NCI-H1417 (cell line): ENCODE measurements at regions not wholly inside any gene's neighbourhood (a gene's known extent, or its start where the extent isn't known, plus 50 kb on each side); places are given as distances from the start of the nearest gene placed in this dataset.
A peak's percentile ranks its signal among the peaks of the same experiment; 100 is the strongest.

Experiments used
- DNase-seq, 3 experiments: peaks; one replicate each; lab custom pipeline; 2025; lab: John Stamatoyannopoulos, UW

DNA sequence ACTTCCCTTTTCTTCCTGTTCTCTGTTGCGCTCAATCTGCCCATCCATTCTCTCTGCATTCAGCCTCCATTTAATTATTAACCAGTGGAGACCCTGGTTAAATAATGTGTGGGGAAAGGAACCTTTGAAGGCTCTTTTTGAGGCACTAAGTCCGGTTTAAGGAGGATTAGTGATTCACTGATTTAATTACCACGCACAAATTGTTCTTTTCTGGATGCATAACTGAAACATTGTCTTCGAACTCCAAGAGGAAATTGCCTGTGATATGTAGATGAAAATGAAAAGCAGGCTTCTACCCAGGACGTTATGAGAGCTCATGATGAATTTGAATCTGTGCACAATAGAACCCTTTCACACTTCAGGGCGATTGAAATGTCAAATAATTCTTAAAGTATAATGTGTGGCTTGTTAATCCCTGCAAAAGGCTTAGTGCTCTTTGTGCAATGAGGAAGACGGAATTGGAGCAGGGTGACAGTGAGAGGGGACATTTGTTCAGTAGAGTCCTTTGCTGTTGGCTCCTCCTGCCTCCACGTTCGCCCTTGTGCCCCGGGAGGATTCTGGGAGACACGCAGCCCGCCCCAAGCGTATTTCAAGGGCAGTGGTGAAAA, 51.1 kb upstream of the ZNF236 start:
- DNase-seq = no peak

DNA sequence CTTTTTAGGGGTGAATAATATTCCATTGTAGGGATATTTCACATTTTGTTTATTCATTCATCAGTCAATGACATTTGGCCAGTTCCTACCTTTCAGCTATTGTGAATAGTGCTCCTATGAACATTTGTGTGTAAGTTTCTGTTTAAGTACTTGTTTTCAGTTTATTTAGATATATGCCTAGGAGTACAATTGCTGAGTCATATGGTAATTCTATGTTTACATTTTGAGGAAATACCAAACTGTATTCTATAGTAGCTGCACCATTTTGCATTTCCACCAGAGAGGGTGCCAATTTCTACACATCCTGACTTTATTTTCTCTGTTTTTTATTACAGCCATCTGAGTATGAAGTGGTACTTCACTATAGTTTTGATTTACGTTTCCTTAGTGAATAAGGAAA, 54.4 kb upstream of the ZNF236 start:
- no peak for DNase-seq

DNA sequence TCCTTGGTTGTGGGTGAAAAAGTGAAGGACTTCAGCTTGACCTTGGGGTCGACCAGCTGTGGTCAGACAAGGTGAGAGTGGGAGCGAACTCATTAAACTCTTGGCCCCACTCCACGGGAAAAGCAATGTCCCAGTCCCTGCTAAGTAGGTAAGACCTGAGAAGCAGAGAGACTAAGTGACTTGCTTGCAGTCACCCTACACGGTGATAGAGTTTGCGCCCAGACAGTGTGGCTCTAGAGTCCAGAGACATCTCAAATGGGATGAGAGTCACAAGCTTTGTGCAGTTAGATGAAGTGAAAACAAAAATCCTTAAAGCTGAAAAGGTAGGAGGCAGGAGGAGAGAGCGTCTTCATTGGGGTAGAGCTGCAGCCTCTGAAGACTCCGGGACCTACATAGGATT, 55.9 kb upstream of the ZNF236 start:
- no peak for DNase-seq

DNA sequence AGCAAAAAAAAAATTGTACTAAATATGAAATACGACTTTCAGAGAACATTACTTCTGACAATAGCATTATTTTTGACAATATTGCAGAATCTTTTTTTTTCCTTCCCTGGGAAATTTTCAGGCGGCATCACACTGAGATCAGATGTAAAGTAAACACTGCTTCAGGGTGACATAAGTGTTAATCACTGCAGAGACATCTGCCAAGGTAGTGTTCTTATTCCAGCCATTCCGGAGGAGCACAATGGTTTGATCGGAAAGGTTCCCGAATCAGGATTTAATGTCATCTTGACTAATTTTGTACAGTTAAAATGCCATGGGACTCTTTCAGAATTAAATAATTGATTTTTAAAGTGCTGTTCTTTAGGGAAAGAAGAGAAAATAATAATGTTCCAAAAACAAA, 56.7 kb upstream of the ZNF236 start:
- DNase-seq = peak in 1 of 3 experiments; percentile 64

DNA sequence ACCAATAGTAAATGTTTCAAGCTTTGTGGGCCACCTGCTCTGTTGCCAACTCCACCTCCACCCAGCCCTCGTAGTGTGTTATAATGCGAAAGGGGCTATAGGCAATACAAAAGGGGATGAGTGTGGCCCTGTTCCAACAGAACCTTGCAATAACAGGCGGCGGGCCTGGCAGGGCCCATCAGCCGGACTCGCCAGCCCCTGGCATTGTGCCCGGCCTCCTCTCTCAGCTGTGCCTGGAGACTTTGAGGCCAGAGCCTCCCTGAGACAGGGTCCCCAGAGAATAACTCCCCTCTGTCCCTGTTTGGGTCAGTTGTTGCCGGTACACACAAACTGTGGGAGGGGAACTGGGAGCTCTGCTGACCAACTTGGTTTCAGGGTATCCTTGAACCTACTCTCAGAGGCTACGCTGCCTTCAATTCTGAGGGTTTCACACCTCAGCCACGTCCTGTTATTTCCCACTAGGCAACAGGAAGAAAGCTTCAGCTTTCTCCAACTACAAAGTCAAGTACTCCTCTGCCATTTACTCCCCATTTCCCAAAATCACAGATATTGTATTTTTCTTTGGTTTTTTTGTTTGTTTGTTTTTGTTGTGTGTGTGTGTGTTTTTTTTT, 58.0 kb upstream of the ZNF236 start:
- DNase-seq = no peak

DNA sequence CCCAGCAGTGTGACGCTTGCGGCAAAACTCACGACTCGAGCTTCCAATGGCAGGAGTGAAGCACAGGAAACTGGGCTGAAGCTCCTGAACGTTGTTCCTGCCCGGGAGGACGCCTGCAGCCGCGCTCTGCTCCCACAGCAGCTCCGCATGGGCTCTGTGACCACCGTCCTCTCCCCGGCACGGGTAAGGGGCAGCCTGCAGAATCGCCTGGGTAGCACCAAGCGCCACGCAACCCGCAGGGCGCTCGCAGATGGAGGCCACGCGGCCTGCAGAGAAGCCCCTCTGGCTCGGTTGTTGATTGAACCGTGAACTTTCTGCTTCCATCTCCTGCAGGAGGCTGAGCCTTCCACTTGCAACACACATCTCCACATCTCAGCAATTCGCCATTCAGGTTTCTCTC, 63.3 kb upstream of the ZNF236 start:
- DNase-seq = no peak

DNA sequence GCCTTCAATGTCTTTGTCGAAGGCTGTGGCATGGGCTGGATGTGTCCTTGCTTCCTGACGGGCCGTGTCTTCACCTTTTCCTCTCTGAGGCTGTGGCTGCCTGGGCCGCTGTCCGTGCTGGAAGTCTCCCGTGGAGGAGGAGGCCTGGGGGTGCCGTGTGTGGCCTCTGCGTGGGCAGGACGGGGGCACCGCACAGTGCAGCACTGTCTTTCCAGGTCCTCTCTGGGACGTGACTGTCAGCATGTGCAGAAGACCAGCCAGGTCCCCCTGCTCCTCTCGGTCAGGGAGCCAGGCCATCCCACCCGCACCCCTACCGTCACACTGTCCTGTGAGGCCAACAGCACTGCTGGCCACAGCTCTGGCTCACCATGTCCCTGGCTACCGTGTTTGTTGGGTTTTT, 64.4 kb upstream of the ZNF236 start:
- DNase-seq = no peak

DNA sequence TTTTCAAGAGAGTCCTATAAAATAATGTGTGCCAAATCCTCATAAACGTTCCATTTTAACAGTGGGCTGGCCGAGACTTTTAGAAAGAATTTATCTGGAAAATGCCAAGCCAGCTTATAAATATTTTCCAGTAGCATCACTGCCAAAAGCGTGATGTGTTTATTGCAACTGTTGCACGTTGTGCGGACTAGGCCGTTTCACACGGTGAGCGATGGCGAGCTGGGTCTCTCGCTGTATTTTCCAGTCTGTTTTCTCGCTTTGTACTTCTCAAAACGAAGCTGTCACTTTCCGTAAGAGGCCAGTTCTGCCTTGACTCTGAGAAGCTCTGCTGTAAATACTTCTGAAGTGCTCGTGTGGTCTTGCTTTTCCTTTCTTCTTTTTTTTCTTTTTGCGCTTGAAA, 65.0 kb upstream of the ZNF236 start:
- DNase-seq = no peak

DNA sequence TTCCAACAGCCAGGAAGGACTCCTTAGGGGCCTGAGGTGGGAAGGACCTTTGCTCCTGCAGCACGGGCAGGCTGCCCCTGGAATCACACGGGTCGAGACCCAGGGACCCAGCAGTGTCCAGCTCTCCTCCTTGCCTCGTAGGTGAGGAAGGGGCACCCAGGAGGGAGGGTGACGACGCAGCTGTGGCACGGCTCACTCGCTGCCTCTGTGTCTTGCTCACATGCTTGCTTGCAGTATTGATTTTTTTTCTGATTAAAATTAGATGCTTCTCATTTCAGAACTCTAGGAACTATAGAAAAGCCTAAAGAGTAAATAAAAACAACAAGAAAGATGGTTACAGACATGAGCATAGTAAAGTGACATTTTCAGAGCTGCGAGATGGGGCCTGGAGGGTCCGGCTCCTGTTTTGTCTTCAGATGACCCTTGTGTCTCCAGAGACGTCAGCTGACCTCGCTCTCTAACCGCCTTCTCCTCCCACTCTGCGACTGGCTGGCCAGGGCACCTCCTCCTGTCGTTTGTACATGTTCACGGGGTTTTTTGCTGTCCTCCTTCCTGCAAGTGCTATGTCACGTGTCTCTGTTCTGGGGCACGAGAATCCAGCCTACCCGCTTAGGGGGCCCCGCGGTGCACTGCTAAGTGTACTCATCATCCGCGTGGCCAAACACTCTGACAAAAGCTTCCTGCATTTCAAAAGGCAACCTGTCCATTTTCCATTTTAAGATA, 65.7 kb upstream of the ZNF236 start:
- DNase-seq = peak in 1 of 3 experiments; percentile 7

DNA sequence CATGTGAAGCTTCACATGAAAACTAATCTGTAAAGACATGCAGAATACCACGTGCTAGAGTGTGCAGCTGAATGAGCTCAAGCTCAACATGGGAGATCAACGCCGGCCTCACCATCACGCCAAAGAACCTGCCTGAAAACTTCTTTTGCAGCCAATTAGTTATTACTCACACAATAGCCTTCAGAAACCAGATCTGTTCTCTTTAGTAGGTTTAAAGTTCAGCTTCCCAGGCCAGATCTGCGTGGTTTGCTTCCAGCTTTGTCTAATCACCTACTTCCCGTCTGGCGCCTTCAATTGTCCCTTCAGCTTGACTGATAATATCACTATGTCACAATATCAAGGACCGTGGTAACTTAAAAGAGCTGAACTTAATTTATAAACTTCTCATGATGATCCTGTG, 68.0 kb upstream of the ZNF236 start:
- DNase-seq = no peak

DNA sequence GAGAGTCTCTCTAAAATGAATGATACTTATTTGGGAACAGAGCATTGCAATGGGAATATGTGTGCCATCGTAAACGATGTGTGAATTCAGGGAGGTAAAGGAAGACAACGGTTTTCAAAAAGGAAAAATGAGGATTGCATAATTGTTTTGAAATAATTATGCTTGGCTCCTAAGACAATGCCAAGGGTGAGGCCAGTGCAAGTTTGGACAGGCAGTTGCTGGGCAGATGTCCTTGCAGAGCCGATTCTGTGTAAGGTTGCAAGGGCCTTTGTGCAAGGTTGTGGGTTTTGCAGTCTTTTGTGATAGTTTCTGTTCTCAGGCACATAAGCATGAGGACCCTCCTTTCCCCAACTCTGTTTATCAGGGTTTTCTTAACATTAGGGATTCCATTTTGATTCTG, 70.0 kb upstream of the ZNF236 start:
- DNase-seq = no peak

DNA sequence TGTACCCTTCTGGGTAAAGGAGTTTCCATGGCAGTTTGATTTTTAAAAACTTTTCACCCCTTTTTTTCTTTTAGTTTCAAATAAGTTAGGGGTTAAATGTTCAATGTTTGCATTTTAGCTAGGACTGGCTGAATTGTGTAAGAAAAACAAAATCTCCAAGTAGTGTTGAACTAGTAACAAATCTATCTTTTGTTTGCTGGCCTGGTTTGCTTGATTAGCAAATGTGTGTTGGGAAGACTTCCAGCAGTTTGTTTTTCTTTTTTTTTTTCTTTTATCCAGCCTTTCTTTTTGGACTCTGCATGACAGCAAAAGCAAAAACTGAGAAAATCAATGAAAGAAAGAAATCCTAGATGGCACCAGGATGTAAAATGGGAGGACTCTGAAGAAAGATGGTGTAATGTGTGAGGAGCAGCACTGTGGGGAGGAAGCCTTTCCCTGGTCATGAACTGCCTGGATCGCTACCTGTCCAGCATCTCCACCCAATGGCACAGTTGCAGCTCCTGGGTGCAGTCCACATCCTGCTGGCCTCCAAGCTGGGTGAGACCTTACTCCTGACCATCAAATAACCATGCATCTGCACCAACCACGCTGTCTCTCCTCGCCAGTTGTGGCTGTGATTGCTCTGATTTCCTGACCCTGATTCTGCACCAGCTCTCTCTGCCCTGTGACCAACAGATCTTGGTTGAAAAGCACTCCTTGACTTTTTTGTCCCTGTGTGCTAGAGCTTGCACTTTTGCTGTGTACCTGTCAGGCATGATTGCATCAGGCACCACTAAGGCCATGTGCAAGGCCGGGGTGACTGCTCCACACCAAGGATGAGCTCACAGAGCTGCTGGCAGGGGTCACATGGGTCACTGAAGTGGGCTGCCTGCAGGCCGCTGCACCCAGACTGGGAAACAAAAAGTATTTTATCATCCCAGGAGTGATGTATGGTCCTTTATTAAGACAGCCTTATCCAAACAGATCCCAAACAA, 71.2 kb upstream of the ZNF236 start:
- no peak for DNase-seq

DNA sequence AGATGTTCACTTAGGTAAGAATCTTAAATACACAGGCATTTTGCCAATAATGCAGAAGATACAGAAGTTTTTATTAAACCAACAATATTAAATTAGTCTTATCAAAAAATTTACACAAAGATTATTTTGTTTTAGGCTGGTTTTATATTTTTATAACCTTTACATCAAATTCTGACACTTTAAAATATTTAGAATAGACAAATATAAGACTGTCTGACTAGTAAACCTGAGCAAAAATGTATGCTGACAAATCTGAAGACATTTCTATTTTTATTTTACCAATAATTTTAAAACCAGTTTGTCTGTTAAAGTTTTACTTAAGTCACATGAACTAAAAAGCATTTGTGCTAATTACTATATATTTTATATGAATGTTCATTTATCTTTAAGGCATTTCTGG, 72.1 kb upstream of the ZNF236 start:
- no peak for DNase-seq

DNA sequence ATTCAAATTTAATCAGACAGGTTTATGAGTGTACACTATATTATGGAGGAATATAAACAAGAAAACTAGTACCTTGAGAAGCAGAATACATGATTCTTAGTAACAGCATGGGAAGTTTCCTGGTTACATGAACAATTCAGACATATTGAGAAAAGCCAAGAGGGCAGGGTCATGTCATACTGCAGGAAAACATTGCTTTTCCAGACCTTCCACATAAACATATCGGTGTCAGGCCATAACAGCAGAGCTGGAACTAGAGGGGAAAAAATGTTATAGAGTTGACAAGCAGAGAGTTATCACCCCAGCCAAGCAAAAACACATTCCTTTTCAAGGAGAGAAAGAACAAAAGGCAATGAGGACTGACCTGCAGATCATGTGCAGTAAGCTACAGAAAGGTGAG, 74.7 kb upstream of the ZNF236 start:
- no peak for DNase-seq

DNA sequence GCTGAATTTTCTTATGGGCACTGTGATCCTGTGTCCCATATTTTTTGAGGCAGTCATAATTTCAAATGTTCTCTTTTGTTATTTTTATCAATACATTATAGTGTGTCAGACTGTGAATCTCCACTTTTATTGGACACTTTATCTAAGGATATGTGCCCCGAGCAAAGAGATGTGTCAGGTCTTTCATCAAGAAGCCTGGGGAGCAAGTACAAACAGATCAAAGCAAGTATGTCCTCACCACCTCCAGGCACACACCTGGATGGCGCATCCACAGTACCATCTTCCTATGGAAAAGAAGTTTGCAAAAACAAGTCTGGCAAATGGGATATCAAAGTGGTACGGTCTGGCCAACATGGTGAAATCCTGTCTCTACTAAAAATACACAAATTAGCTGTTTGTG, 81.0 kb upstream of the ZNF236 start:
- DNase-seq = no peak

DNA sequence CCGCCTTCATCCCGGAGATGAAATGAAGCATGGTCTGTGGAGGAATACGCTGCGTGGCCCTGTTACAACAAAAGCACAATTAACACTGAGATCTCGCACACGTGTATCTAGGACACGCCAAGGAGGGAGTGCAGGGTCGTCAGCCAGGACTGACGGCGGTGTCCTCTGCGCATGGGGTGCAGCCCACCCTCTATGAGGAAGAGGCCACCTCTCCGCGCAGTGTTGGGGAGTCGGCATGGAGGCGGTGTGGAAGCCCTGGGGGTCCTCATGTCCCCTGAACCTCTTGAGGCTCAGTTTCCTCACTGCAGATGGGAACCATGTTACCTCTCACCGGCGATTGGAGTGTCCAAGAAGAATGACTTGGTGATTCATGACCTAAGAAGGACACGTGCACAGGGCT, 86.0 kb upstream of the ZNF236 start:
- DNase-seq = no peak

DNA sequence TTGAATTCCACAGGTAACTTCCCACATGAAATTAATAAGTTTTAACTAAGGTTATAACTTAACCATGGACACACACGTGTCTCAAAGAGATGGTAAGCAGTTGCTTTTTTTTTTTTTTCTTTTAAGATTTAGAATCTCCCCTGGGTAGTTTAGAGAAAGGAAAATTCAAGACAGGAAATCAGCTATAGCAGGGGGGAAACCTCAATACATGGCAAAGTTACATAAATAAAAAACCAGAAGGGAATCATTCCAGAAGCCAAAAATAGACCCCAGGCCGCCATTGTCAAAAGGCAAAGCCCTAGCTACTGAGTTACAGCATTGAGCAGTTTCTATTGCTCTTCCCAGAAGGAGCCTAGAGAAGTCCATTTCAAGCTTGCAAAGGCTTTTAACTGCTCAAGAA, 91.5 kb upstream of the ZNF236 start:
- no peak for DNase-seq

DNA sequence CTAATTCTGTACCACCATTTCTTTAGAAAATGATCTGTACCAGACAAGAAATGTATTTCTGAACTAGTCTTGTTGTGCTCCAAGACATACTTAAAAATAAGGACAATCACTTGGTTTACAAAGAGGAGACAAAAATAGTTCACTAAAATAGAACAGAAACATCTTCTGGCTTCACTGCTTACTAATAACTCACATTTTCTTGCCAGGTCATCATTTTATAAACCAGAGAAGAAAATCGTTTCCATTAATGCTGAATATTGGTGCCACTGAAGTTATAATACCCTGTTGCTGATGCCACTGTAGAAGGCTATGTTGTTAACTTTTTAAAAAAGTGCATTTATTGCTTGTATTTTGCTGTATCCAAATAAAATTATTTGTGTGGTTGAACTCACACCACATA, 94.8 kb upstream of the ZNF236 start:
- no peak for DNase-seq

DNA sequence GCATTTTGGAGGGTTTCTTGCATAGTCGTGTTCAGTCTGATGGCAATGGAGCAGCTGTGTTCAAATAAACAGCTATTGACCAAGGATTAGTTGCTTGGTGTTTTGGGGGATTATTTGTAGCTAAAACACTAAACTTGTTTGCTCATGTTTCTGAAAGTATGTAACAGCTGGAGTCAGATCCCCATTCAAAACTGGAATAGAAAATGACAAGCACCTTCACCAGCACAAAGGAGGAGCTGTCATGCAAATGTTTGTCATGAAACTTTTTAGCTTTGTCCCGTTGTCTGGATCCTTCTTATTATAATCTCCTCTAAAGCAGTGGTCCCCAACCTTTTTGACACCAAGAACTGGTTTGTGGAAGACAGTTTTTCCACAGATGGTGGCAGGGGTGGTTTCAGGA, 96.9 kb upstream of the ZNF236 start:
- no peak for DNase-seq

DNA sequence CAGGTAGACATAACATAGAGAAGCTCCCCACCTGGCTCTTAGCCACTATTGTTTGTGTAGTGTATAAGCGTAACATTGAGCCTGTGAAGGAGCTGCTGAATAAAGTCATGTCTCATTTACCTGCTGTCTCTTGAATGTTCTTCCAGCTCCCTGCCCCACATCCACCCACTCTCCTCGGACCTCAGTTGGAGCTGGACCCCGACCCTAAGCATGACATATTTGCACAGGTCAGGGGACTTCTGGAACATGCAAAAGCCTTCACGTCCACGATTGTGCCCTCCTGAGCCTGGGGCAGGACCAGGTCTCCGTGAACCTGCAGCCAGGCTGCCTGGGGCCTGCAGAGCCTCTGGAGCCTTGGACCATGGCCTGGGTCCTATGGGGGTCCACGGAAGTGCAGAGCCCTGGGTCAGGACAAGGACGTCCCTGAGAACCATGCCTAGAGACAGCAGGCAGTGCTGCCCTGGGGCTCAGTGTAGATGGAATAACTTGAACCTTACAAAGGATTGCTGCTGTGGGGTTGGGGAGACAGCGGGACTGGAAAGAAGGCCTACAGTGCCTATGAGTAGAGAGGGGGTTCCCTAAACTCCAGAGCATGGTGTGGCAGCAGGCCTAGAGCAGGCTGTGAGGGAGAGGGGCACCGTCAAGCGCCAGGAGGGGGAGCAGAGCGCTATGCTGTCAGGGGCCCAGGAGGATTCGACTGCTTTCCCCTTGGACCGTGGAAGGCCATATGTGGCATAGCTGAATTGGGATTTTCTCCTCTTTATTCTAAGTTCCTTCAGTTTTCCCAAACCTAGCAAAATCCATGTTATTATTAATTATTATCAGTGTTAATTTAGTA, 99.9 kb upstream of the ZNF236 start:
- no peak for DNase-seq

DNA sequence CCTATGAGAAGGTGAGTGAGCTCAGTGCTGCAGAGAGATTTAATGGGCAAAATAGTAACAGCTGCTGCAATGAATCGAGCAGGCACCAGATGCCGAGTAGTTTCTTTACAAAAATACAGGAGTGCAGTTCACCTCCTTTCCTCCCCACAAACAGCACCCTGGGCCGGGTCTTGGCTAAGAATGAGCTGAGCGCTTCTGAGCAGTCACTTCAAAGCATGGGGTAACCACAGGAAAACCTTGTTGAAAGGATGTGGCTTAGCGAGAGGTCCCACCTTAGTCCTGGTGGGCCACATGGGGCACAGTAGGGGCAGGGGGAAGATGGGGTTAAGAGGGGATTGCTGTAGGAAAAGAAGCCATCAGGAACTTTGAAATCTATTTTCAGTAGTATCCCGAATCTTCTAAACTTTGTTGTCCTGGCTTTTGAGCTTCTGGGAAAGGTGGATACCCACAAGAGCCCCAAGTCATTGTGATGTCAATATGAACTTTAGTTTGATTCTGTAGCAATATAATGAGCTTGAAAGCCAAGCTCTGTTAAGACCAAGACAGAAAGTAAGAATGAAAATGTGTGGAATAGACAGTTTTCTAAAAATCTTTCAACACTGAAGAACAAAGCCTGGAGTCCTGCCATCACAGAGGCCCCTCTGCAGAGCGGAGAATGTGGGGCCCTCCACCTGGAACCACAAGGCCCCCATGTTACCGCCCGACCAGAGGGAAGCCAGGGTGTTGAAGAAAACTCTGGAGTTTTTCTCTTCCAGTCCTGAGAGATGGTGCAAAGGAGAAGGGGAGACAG, 101.0 kb upstream of the ZNF236 start:
- no peak for DNase-seq
